ENCODE measurements at regions not wholly inside any gene's neighbourhood (a gene's known extent, or its start where the extent isn't known, plus 50 kb on each side); places are given as distances from the start of the nearest gene placed in this dataset.
"Not testable (repeated sequence)": the region's sequence is repeated elsewhere in the genome, so short reads cannot be mapped to it uniquely, and the experiment has no call there.

DNA sequence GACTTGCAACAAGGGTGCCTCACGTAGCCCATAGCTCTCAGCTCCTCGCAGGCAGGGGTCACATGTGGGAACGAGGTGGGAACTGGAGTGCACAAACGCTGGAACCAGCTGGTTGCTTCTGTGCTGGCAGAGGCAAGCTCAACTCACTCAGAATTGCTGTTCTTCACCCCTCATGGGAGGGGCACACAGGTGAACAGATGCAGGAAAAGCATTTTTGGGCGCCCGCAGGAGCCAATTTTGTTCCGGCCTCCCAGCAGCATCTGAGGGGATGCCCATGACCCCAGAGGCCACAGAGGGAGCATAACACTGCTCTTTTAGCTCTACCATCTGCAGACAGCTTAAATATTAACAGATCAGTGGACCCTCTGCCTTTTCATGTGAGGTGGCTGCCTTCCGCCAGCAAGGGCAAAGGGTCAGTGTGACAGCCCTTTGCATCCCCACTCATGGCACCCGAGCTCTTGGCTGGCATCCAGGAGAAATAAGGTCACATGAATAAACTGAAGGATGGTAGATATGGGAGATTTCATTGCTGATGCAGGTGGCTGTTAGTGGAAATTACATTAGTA, 196.2 kb downstream of the SLCO4C1 start:
- no peak for TF ChIP-seq CTCF (IDR thresholded peaks at IDR 0.05; ENCODE audit: control insufficient read depth, insufficient read depth, low read depth, low read length, missing control alignments)
- no peak overlapping the region for H3K4me3 ChIP-seq (ENCODE audit: control insufficient read depth, low read depth, low read length)
- no peak for DNase-seq (ENCODE audit: low read depth)

DNA sequence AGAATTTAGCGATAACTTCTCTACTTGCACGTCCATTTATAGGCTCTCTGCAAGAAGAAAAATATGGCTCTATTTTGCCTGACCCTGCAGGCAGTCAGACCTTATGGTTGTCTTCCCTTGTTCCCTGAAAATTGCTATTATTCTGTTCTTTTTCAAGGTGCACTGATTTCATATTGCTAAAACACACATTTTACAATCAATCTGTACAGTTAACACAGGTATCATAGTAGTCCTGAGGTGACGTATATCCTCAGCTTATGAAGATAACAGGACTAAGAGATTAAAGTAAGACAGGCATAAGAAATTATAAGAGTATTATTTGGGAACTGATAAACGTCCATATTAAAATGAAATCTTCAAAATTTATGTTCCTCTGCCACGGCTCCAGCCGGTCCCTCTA, 197.0 kb downstream of the SLCO4C1 start:
- DNase-seq (ENCODE audit: low read depth); H3K4me3 ChIP-seq (ENCODE audit: control insufficient read depth, low read depth, low read length): not testable (repeated sequence)

DNA sequence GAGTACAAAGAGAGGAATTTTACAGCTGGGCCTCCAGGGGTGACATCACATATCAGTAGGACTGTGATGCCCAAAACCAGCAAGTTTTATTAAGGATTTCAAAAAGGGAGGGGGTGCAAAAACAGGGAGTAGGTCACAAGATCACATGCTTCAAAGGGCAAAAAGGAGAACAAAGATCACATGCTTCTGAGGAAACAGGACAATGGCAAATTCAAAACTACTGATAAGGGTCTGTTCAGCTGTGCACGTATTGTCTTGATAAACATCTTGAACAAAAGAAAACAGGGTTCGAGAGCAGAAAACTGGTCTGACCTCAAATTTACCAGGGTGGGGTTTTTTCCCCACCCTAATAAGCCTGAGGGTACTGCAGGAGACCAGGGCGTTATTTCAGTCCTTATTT, 197.5 kb downstream of the SLCO4C1 start:
- not testable (repeated sequence) for DNase-seq (ENCODE audit: low read depth); H3K4me3 ChIP-seq (ENCODE audit: control insufficient read depth, low read depth, low read length)

- no peak for DNase-seq (ENCODE audit: low read depth)
- no peak for TF ChIP-seq CTCF (IDR thresholded peaks at IDR 0.05; ENCODE audit: control insufficient read depth, insufficient read depth, low read depth, low read length, missing control alignments)
- no peak overlapping the region for H3K4me3 ChIP-seq (ENCODE audit: control insufficient read depth, low read depth, low read length)
Observed at GRCh38 chr5:102090770-102091169, 205.3 kb downstream of the SLCO4C1 start.

- DNase-seq (ENCODE audit: low read depth): no peak
- H3K4me3 ChIP-seq (ENCODE audit: control insufficient read depth, low read depth, low read length): no peak overlapping the region
- no peak for TF ChIP-seq CTCF (IDR thresholded peaks at IDR 0.05; ENCODE audit: control insufficient read depth, insufficient read depth, low read depth, low read length, missing control alignments)
Observed at GRCh38 chr5:102089883-102090282, 206.2 kb downstream of the SLCO4C1 start.

GRCh38 chr5:102087906-102088305, 208.2 kb downstream of the SLCO4C1 start:
- H3K4me3 ChIP-seq (ENCODE audit: control insufficient read depth, low read depth, low read length): no peak overlapping the region
- no peak for DNase-seq (ENCODE audit: low read depth)
- no peak for TF ChIP-seq CTCF (IDR thresholded peaks at IDR 0.05; ENCODE audit: control insufficient read depth, insufficient read depth, low read depth, low read length, missing control alignments)

- TF ChIP-seq CTCF (IDR thresholded peaks at IDR 0.05; ENCODE audit: control insufficient read depth, insufficient read depth, low read depth, low read length, missing control alignments): no peak
- DNase-seq (ENCODE audit: low read depth): no peak
Observed at GRCh38 chr5:102080288-102080687, 215.8 kb downstream of the SLCO4C1 start.

DNA sequence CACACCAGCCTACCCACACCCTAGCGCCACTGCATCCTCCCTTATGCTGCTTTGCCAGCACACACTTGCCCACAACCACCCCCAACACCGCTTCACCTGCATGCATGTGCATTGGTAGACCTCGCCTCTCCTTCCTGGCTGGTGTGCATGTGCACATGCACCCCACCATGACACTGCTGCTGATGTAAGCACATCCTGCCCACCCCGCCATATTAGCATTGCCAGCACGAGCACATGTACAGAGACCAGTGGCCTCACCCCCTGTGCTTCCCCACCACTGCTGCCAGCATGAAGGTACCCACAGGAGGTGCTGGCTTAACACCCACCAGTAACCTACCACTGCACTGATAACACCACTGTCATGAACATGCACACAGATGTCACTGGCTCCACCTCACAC, 218.2 kb downstream of the SLCO4C1 start:
- TF ChIP-seq CTCF (IDR thresholded peaks at IDR 0.05; ENCODE audit: control insufficient read depth, insufficient read depth, low read depth, low read length, missing control alignments): no peak
- DNase-seq (ENCODE audit: low read depth): no peak
- H3K4me3 ChIP-seq (ENCODE audit: control insufficient read depth, low read depth, low read length): no peak overlapping the region

More at GRCh38 chr5:102080288-102080687, 215.8 kb downstream of the SLCO4C1 start:
- no peak overlapping the region for H3K4me3 ChIP-seq (ENCODE audit: control insufficient read depth, low read depth, low read length)

All from AG09309 (cell line).